ENCODE measurements at regions not wholly inside any gene's neighbourhood (a gene's known extent, or its start where the extent isn't known, plus 50 kb on each side); places are given as distances from the start of the nearest gene placed in this dataset.

DNA sequence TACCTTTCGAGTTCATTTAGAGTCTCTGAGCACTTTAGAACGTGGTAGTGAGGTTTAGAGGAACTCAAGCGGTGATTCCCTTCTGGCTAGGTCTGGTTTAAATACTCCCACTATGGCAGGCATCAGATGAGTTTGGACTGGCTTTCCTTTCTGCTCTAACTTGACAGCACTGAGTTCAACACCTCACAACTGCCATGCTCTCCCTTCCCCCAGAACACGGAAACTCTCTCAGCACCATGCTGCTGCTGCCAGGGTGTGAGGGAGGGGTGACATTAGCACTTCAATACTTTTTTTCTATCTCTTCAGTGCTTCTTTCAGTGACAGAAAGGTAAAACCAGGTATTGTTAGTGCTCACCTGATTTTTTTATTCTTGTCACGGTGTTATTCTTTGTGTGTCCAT, 234.5 kb upstream of the AGTR2 start:
- TF ChIP-seq, protein P1, sequence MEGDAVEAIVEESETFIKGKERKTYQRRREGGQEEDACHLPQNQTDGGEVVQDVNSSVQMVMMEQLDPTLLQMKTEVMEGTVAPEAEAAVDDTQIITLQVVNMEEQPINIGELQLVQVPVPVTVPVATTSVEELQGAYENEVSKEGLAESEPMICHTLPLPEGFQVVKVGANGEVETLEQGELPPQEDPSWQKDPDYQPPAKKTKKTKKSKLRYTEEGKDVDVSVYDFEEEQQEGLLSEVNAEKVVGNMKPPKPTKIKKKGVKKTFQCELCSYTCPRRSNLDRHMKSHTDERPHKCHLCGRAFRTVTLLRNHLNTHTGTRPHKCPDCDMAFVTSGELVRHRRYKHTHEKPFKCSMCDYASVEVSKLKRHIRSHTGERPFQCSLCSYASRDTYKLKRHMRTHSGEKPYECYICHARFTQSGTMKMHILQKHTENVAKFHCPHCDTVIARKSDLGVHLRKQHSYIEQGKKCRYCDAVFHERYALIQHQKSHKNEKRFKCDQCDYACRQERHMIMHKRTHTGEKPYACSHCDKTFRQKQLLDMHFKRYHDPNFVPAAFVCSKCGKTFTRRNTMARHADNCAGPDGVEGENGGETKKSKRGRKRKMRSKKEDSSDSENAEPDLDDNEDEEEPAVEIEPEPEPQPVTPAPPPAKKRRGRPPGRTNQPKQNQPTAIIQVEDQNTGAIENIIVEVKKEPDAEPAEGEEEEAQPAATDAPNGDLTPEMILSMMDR (IDR thresholded peaks at IDR 0.05): no peak
- TF ChIP-seq POLR2A (IDR thresholded peaks at IDR 0.05): no peak
